ENCODE measurements at regions not wholly inside any gene's neighbourhood (a gene's known extent, or its start where the extent isn't known, plus 50 kb on each side); places are given as distances from the start of the nearest gene placed in this dataset.

DNA sequence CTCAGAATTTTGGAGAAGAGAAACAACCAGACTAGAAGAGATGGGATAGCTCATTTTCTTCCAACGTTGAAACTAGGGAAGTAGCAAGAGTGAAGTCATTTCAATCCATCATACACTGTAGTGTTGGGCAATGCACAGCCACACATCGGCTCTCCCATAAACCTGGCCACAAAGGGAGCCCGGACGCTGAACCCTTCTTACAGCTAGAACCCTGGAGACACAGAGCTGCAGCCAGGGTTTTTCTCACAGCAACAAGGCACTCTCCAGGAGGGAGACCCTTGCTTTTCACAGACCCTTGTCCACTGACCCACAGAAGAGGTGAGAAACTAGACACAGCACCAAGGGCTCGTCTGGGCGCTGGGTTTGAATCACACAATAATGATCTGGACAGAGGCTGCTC is 101.4 kb upstream of the FSTL4 start (continued):
- no peak for TF ChIP-seq MAFK (IDR thresholded peaks at IDR 0.05; ENCODE audit: low read depth, low read length)
- TF ChIP-seq BCL11A (IDR thresholded peaks at IDR 0.05; ENCODE audit: low read depth in 2 of 2, low read length in 2 of 2) = no peak
- no peak for TF ChIP-seq GABPA (IDR thresholded peaks at IDR 0.05; ENCODE audit: borderline replicate concordance, insufficient read depth, low read length)
